ENCODE measurements at regions not wholly inside any gene's neighbourhood (a gene's known extent, or its start where the extent isn't known, plus 50 kb on each side); places are given as distances from the start of the nearest gene placed in this dataset.

DNA sequence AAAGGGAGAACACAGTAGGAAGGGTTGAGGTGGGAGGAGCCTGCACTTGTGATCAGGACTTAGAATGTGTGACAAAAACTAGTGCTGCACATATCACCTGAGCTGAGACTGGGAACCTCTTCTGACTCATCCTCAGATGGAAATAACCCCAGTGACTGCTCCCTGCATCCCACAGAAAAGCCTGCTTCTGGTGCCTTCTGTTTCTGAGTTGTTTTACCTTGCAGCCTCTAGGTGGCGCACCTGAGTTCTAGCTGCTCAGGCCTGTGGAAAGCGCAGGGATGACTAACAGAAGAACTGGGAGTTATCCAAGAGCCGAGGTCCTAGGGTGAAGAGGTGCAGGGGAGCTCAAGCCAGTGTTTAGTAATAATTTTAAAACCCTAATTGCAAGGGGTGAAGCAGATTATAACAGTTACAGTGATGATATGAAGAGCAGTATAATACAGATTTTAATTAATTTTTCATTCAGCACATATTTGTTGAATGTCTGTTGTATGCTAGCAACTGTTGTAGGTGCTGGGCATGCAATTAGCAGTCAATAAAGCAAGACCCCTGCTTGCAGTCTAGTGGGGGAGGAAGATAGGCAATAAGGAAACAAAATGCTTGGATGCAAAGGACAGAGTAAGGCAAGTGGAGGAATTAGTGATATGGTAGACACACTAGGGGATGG, 302.5 kb downstream of the DHX35 start:
- DNase-seq: peak; percentile 39
- Mint-ChIP-seq H3K27ac (no peak overlapping the region), H3K4me1 (ENCODE audit: low read depth) (no peaks in the 10 kb centered on the region), H3K9me3 (no peaks in the 10 kb centered on the region), H3K36me3 (ENCODE audit: low read depth) (no peaks in the 10 kb centered on the region), H3K27me3 (peaks cover 14% of the 10 kb centered on the region), H3K4me3 (no peak overlapping the region)

DNA sequence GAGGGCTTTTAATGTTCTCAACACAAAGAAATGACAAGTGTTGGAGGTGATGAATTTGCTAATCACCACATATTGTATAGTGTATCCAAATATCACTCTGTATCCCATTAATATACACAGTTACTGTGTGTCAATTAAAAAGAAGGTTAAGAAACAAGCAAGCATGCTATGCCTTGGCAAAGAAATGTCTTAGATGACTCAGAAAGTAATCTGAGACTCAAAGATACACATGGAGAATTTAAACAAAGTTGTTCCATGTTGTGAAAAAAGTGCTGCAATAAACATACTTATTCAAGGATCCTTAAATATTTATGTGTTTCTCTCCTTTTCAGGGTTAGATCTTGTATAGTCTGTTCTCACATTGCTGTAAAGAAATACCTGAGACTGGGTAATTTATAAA, 300.9 kb downstream of the DHX35 start:
- H3K4me3 Mint-ChIP-seq: no peak overlapping the region
- no peaks in the 10 kb centered on the region for H3K4me1 Mint-ChIP-seq (ENCODE audit: low read depth)
- H3K27ac Mint-ChIP-seq: no peak overlapping the region
- H3K27me3 Mint-ChIP-seq: peaks cover 14% of the 10 kb centered on the region
- DNase-seq: no peak
- H3K9me3 Mint-ChIP-seq: no peaks in the 10 kb centered on the region
- no peaks in the 10 kb centered on the region for H3K36me3 Mint-ChIP-seq (ENCODE audit: low read depth)

DNA sequence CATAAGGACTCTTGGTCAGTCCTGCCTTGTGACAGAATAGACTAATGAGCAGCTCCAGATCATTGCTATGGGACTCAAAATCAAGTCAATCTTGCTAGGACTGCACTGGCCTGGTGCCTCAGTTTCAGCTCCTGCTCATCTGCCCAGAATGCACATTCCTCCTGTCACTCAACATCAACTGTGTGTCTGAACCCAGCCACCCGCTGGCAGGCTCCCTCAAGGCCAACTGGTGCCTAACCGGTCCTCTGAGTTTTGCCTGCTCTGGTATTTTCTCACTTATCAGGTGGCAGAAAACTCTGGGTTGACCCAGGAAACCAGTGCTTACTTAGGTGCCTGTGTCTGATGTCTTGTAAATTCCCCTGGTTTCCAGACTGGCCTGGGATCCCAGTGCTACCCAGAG, 297.7 kb downstream of the DHX35 start:
- Mint-ChIP-seq H3K27ac (no peak overlapping the region), H3K27me3 (peaks cover 14% of the 10 kb centered on the region), H3K4me1 (ENCODE audit: low read depth) (no peaks in the 10 kb centered on the region), H3K36me3 (ENCODE audit: low read depth) (no peaks in the 10 kb centered on the region), H3K9me3 (no peaks in the 10 kb centered on the region), H3K4me3 (no peak overlapping the region)
- no peak for DNase-seq

DNA sequence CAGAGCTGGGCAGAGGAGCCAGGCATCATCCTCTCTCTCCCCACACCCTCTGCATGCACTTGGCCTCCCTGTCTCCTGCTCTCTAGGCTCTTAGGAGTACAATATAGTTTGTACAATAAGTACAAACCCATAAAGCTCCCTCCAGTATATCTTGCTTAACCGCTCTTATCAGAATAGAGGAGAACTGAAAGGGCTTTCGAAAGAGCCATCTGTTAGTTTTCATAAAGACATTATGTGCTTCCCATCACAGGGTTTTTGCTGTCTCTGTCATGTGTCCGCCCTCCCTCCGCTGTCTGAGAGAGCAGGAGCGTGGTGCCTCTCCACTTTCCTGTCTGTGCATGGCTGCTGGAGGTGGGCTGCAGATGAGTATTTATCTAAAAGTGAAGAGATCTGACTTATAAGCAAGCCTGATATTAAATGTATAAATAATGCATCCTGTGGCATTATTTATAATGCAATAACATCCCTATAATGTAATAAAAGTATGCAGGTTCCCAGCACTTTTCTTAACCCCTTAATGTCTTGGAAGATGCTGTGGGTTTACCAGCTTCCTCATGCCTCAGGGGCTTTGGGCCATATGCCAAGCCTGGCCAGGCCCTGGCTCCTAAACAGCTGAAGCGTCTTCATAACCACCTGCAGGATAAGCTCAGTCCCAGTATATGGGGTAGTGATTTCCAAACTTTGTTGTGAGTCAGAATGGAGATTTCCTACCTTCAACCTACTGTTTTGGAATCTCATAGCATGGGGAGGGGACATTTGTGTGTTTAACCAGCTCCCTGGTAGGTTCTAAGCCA, 297.1 kb downstream of the DHX35 start:
- Mint-ChIP-seq H3K36me3 (ENCODE audit: low read depth) (no peaks in the 10 kb centered on the region), H3K27me3 (peaks cover 14% of the 10 kb centered on the region), H3K27ac (no peak overlapping the region), H3K4me3 (no peak overlapping the region), H3K9me3 (no peaks in the 10 kb centered on the region), H3K4me1 (ENCODE audit: low read depth) (no peaks in the 10 kb centered on the region)
- DNase-seq: no peak

DNA sequence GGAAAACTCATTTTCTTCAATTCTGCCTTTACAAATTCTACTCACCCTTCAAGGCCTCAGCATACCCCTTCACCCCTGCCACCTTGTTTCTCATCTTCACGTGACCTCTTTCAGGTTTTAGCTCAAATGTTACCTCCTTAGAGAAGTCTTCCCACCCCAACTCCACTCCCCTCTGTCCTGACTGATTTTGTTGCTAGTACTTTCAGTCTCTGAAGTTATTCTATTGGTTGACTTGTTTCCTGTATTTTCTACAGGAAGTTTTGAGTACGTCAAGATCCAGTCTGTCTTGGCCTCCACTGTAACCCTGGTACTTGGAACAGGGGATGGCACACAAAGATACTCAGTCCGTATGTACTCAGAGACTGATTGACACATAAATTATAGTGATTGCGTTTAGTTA, 296.1 kb downstream of the DHX35 start:
- Mint-ChIP-seq H3K4me3 (no peak overlapping the region), H3K36me3 (ENCODE audit: low read depth) (no peaks in the 10 kb centered on the region), H3K27ac (no peak overlapping the region), H3K4me1 (ENCODE audit: low read depth) (no peaks in the 10 kb centered on the region), H3K9me3 (no peaks in the 10 kb centered on the region), H3K27me3 (peaks cover 10% of the 10 kb centered on the region)
- no peak for DNase-seq

DNA sequence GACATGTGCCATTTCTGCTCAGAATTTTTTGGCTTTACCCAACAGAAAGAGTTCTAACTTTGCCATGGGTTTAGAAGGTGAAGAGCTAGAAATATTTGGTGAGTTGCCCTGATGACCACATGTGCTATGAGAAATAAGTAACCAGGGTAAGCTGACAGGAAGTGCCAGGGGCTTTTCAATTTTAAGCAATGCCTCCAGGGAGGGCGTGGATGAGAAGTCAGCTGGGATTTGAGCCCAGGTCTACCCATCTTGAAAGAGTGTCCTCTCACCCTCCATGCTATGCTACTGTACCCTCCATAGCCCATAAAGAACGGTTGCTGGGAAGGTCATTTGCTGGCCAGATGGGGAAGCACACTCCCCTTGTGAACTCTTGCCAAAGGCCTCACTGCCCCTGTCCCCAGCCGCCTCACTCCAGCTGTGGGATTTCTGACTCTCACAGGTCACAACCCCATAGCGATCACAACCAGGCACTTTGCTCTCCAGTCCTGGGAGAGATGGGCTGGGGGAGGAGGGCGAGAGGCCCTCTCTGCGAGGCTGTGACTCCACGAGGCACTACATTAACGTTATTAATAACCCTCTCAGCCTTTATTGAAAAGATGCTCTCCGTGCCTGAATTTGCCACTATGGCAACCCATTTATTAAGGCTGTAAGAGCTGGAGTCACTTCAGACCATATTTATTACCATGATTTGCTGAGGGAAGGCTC, 291.1 kb downstream of the DHX35 start:
- H3K4me1 Mint-ChIP-seq (ENCODE audit: low read depth): no peaks in the 10 kb centered on the region
- no peaks in the 10 kb centered on the region for H3K9me3 Mint-ChIP-seq
- H3K27ac Mint-ChIP-seq: no peak overlapping the region
- no peaks in the 10 kb centered on the region for H3K27me3 Mint-ChIP-seq
- H3K4me3 Mint-ChIP-seq: no peak overlapping the region
- no peak for DNase-seq
- no peaks in the 10 kb centered on the region for H3K36me3 Mint-ChIP-seq (ENCODE audit: low read depth)

DNA sequence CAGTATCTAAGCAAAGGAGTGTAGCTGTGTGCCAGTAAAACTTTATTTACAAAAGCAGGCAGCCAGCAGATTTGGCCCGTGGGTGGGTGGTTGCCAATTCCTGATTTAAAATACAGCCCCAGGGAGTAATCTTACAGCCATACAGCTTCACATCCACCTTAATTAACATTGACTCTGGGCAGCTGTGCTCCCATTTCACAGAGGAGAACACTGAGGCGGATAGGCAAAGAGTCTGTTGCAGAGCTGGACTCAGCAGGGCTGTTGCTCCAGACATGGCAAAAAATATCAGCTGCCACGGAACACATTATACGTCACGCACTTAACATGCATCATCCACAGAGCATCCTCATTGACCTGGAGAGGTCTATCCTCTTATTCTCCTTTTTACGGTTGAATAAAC, 289.9 kb downstream of the DHX35 start:
- Mint-ChIP-seq H3K36me3 (ENCODE audit: low read depth) (no peaks in the 10 kb centered on the region), H3K27ac (no peak overlapping the region), H3K27me3 (no peaks in the 10 kb centered on the region), H3K4me3 (no peak overlapping the region), H3K4me1 (ENCODE audit: low read depth) (no peaks in the 10 kb centered on the region), H3K9me3 (no peaks in the 10 kb centered on the region)
- DNase-seq: no peak

DNA sequence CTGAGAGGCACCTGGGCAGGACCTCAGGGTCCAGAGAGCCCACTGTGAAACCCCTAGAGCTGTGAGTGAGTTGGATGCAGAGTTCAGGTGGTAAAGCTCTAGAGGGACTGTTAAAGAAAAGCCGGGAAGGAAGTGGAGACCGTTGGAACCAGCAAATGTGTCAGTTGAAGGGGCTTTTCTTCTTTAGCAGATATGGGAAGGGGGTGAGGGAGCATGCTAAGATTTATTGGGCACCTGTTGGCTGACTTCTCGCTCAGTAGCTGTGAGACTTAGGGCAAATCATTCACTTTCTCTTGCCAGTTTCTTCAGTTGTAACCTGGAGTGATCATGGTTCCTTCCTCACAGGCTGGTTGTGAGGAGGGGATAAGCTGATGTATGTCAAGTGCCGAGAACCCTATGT, 287.7 kb downstream of the DHX35 start:
- Mint-ChIP-seq H3K9me3 (no peaks in the 10 kb centered on the region), H3K4me3 (no peak overlapping the region), H3K27me3 (no peaks in the 10 kb centered on the region), H3K27ac (no peak overlapping the region), H3K36me3 (ENCODE audit: low read depth) (no peaks in the 10 kb centered on the region), H3K4me1 (ENCODE audit: low read depth) (peaks cover 12% of the 10 kb centered on the region)
- DNase-seq: no peak

DNA sequence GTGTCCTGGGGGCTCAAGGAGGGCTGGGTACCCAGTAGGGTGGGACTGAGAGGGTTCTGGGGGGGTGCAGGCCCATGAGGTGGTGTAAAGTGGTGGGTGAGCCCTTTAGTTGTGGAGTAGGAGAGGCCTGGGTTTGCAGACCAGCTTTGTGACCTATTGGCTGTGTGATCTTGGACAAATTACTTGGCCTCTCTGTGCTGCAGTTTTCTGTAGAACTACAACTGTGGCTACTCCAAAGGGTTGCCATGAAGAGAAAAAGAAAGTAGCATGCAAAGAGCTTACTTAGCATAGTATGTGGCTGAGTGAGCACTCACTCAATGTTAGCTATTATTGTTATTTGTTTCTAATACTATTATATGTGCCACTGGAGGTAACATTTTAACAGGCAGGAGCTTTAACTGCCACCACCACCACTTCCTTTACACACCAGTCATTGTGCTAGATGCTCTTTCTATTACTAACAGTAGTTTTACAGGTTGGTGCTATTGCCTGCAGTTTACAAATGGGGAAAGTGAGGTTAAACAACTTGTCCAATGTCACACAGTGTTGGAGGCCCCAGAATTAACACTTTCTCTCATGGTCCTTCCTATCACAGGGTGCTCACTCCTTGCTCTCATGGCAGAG, 286.8 kb downstream of the DHX35 start:
- DNase-seq: no peak
- Mint-ChIP-seq H3K4me1 (ENCODE audit: low read depth) (peaks cover 12% of the 10 kb centered on the region), H3K36me3 (ENCODE audit: low read depth) (no peaks in the 10 kb centered on the region), H3K9me3 (no peaks in the 10 kb centered on the region), H3K27ac (no peak overlapping the region), H3K4me3 (no peak overlapping the region), H3K27me3 (no peaks in the 10 kb centered on the region)

DNA sequence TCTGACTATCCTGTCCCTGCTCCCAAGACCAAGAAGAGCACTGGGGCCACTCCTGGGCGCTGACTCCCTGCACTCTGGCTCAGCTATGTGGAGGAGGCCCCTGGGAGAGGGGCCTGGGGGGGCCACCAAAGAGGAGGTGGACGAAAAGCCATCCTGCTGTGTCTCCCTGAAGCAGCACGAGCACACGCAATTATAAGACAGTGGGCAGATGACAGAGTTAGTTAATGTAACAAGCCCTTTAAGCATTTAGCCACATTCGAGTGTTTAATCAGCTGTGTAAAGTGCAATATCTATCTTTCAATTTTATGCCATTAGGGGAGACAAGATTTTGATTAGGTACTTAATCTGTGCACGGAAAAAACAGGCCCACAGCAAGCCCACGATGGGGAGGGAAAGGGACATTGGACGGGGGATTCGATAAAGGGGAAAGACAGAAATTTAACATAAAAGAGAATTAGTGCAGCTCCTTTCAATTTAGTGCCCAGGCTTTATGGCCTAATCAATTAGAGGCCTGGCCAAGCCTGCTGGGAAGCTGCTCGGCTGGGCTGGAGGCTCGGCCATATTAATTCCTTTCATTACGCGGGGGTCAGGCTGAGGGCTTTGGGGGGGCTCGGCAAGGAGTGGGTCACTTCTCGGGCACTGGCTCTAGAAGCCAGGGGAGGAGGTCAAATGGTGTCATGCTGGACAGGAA, 286.2 kb downstream of the DHX35 start:
- no peaks in the 10 kb centered on the region for H3K36me3 Mint-ChIP-seq (ENCODE audit: low read depth)
- H3K27ac Mint-ChIP-seq: no peak overlapping the region
- H3K4me1 Mint-ChIP-seq (ENCODE audit: low read depth): peaks cover 12% of the 10 kb centered on the region
- DNase-seq: no peak
- H3K4me3 Mint-ChIP-seq: no peak overlapping the region
- H3K9me3 Mint-ChIP-seq: peaks cover under 1% of the 10 kb centered on the region
- H3K27me3 Mint-ChIP-seq: no peaks in the 10 kb centered on the region

DNA sequence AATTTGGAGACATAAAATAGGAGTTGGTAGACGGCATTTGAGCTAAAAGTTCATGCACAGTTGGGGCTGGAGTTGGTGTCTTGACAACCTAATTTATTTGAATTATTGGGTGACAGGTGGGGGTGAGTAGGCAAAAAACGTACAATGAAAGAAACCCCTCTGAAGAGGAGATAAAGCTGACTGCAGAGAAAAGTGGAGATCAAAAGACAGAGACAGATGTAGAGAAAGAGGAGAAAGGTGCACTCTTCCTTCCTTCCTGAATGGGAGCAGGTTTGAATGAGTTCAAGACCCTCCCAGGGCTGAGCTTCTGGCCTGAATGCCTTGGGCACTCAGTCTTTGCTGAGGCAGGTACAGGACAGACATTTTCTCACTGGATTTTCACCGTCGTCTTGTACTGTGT, 284.3 kb downstream of the DHX35 start:
- no peak for DNase-seq
- peaks cover 6% of the 10 kb centered on the region for H3K9me3 Mint-ChIP-seq
- no peak overlapping the region for H3K27ac Mint-ChIP-seq
- H3K4me3 Mint-ChIP-seq: no peak overlapping the region
- H3K4me1 Mint-ChIP-seq (ENCODE audit: low read depth): peaks cover 12% of the 10 kb centered on the region
- H3K36me3 Mint-ChIP-seq (ENCODE audit: low read depth): no peaks in the 10 kb centered on the region
- H3K27me3 Mint-ChIP-seq: no peaks in the 10 kb centered on the region

DNA sequence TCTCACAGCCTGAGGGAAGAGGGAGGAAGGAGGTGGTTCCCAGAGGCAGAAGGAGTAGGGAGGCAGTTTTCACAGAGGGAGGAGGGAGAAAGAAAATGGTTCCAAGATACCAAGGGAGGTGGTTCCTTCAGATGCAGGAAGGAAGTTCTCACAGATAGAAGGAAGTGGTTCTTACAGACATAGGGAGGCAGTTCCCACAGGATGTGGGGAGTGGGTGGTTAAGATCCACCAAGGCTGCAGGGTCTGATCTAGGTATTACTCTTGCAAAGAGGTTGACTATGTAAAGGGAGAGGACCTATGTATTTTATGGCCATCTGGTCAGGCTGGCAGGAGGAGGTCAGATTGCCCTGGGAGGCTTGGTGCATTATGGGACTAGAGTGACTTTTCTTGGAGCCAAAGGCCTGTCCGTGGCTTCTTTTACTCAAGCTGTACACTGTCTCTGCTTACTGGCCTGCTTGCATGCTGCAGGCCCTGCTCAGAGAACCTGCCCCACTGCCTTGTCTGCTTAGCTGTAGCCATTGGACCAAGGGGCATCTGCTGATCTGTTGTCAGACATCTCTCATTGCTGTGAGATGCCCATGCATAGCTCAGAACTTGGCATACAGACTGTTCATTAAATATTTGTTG, 283.7 kb downstream of the DHX35 start:
- Mint-ChIP-seq H3K9me3 (peaks cover 6% of the 10 kb centered on the region), H3K4me1 (ENCODE audit: low read depth) (peaks cover 12% of the 10 kb centered on the region), H3K27me3 (peaks cover 3% of the 10 kb centered on the region), H3K27ac (no peak overlapping the region), H3K36me3 (ENCODE audit: low read depth) (no peaks in the 10 kb centered on the region), H3K4me3 (no peak overlapping the region)
- no peak for DNase-seq

DNA sequence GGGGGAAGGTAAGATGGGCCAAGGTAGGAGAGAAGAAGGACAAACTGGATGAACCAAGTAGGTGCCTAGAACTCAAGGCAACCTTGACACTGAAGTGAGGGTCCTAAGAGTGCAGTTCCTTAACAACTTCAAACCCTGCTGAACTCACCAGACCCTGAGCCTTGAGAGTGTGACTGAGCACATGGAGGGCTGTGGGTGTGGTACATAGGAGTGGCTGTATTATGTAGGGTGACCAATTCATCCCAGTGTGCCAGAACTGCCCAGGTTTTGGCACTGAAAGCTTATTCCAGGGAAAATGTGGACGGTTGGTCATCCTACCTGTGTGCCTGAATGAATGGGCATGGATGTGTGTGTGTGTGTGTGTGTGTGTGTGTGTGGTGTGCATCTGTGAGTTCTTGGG, 281.8 kb downstream of the DHX35 start:
- Mint-ChIP-seq H3K36me3 (ENCODE audit: low read depth) (no peaks in the 10 kb centered on the region), H3K4me1 (ENCODE audit: low read depth) (peaks cover 12% of the 10 kb centered on the region), H3K4me3 (no peak overlapping the region), H3K27ac (no peak overlapping the region), H3K9me3 (peaks cover 6% of the 10 kb centered on the region), H3K27me3 (peaks cover 3% of the 10 kb centered on the region)
- DNase-seq: no peak

DNA sequence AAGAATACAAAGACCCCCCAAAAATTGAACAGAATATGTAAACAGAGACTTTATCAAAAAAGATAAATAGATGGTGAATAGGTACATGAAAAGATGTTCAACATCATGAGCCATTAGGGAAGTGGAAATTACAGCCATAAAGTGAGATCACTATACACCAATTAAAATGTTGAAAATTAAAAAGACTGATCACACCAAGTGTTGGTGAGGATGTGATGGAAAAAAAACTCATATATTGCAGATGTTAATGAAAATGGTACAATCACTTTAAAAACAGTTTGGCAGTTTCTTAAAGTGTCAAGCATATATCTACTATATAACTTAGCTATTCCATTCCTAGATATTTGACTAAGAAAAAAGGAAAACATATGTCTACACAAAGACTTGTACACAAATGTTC, 280.5 kb downstream of the DHX35 start:
- Mint-ChIP-seq H3K36me3 (ENCODE audit: low read depth) (no peaks in the 10 kb centered on the region), H3K27me3 (peaks cover 3% of the 10 kb centered on the region), H3K9me3 (peaks cover 6% of the 10 kb centered on the region), H3K27ac (no peak overlapping the region), H3K4me1 (ENCODE audit: low read depth) (peaks cover 12% of the 10 kb centered on the region), H3K4me3 (no peak overlapping the region)
- DNase-seq: no peak
